KOPT-K1 (cell line): ENCODE measurements at regions not wholly inside any gene's neighbourhood (a gene's known extent, or its start where the extent isn't known, plus 50 kb on each side); places are given as distances from the start of the nearest gene placed in this dataset.

Source experiments
- H3K27ac ChIP-seq: fragments of 200-600 bp; sonication (generic); 2 replicates; pipeline ENCODE4 v1.5.1; 2016; ENCODE audit warnings: antibody characterized with exemption, mild to moderate bottlenecking, low read depth, low read length; ENCODE audit not compliant: poor library complexity, severe bottlenecking
- H3K36me3 ChIP-seq: fragments of 200-600 bp; sonication (generic); 2 replicates; pipeline ENCODE4 v1.5.1; 2017; ENCODE audit warnings: antibody characterized with exemption, mild to moderate bottlenecking, low read length, moderate library complexity; ENCODE audit not compliant: insufficient read depth
- H3K9me3 ChIP-seq: fragments of 200-600 bp; sonication (generic); 2 replicates; pipeline ENCODE4 v1.5.1; 2017; ENCODE audit warnings: antibody characterized with exemption, low read length, mild to moderate bottlenecking; ENCODE audit not compliant: insufficient read depth, poor library complexity, severe bottlenecking

GRCh38 chr1:82455342-82455741 is 654.6 kb downstream of the ADGRL2 start:
- Histone ChIP-seq H3K36me3 (no peaks in the 10 kb centered on the region), H3K27ac (no peak overlapping the region), H3K9me3 (no peaks in the 10 kb centered on the region)

GRCh38 chr1:82454431-82454830 is 653.7 kb downstream of the ADGRL2 start:
- Histone ChIP-seq H3K9me3 (no peaks in the 10 kb centered on the region), H3K27ac (no peak overlapping the region), H3K36me3 (no peaks in the 10 kb centered on the region)

- Histone ChIP-seq H3K36me3 (no peaks in the 10 kb centered on the region), H3K27ac (no peak overlapping the region), H3K9me3 (no peaks in the 10 kb centered on the region)
Measured at GRCh38 chr1:82453511-82454185, 652.9 kb downstream of the ADGRL2 start.

GRCh38 chr1:82452096-82452495 is 651.4 kb downstream of the ADGRL2 start:
- H3K36me3 ChIP-seq = no peaks in the 10 kb centered on the region
- H3K9me3 ChIP-seq = no peaks in the 10 kb centered on the region
- H3K27ac ChIP-seq = no peak overlapping the region

DNA sequence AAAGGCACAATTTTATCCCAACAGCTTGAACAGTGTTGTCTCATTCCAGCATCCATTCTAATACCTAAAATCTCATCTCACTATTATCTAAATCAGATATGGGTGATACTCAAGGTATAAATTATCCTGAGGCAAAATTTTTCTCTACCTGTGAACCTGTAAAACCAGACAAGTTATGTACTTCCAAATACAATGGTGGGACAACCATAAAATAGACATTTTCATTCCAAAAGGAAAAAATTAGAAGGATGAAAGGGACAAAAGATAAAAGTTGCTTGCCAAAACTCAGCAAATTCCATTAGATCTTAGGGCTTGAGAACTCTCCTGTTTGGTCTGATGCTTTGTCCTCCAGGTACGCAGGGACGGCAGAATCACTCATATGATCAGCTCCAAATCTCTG is 650.5 kb downstream of the ADGRL2 start:
- no peaks in the 10 kb centered on the region for H3K9me3 ChIP-seq
- no peak overlapping the region for H3K27ac ChIP-seq
- no peaks in the 10 kb centered on the region for H3K36me3 ChIP-seq

DNA sequence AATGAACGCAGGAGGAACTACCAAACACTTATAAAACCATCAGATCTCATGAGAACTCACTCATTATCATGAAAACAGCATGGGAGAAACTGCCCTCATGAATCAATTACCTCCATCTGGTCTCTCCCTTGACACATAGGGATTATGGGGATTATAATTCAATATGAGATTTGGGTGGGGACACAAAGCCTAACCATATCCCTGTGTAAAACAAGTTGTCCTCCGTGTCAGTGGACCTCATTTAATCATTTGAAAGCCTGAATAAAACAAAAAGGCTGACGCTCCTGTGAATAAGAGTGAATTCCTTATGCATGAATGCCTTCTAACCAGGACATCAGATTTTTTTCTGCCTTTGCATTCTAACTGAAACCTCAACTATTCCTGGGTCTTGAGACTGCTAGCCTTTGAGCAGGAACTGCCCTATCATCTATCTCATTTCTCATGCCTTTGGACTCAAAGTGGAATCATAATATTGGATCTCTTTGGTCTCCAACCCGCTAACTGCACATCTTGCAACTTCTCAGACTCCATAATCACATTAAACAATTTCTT is 648.8 kb downstream of the ADGRL2 start:
- Histone ChIP-seq H3K27ac (no peak overlapping the region), H3K9me3 (no peaks in the 10 kb centered on the region)

GRCh38 chr1:82446955-82447354 is 646.2 kb downstream of the ADGRL2 start:
- no peaks in the 10 kb centered on the region for H3K9me3 ChIP-seq
- no peaks in the 10 kb centered on the region for H3K36me3 ChIP-seq
- no peak overlapping the region for H3K27ac ChIP-seq

More for the DNA sequence above, 648.8 kb downstream of the ADGRL2 start:
- no peaks in the 10 kb centered on the region for H3K36me3 ChIP-seq

- no peak overlapping the region for H3K27ac ChIP-seq
- H3K9me3 ChIP-seq = no peaks in the 10 kb centered on the region
- no peaks in the 10 kb centered on the region for H3K36me3 ChIP-seq
Measured at GRCh38 chr1:82446236-82446635, 645.5 kb downstream of the ADGRL2 start.

- H3K27ac ChIP-seq = no peak overlapping the region
Measured at GRCh38 chr1:82445827-82446226, 645.1 kb downstream of the ADGRL2 start.

GRCh38 chr1:82445132-82445531 is 644.4 kb downstream of the ADGRL2 start:
- H3K9me3 ChIP-seq = no peaks in the 10 kb centered on the region
- no peaks in the 10 kb centered on the region for H3K36me3 ChIP-seq
- no peak overlapping the region for H3K27ac ChIP-seq

More at GRCh38 chr1:82445827-82446226, 645.1 kb downstream of the ADGRL2 start:
- H3K36me3 ChIP-seq = no peaks in the 10 kb centered on the region
- no peaks in the 10 kb centered on the region for H3K9me3 ChIP-seq

DNA sequence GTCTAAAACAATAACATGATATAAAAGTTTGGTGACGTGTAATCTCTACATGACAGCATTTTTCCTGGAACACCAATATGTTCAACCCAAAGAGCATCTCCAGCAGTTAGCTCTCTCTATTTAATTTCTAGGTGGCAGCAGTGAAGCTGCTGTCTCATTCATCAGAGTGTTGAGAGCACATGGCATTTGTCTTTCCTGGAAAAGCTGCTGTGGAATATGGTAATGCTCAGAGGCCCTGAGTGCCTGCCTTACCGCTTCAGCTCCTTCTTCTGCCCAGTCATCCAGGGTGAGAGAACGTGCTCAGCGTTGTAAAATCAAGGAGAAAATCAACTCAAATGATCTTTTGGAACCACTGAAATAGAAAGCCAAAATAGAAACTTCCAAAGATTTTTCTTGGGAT is 640.7 kb downstream of the ADGRL2 start:
- no peaks in the 10 kb centered on the region for H3K9me3 ChIP-seq
- H3K36me3 ChIP-seq = no peaks in the 10 kb centered on the region
- H3K27ac ChIP-seq = no peak overlapping the region

DNA sequence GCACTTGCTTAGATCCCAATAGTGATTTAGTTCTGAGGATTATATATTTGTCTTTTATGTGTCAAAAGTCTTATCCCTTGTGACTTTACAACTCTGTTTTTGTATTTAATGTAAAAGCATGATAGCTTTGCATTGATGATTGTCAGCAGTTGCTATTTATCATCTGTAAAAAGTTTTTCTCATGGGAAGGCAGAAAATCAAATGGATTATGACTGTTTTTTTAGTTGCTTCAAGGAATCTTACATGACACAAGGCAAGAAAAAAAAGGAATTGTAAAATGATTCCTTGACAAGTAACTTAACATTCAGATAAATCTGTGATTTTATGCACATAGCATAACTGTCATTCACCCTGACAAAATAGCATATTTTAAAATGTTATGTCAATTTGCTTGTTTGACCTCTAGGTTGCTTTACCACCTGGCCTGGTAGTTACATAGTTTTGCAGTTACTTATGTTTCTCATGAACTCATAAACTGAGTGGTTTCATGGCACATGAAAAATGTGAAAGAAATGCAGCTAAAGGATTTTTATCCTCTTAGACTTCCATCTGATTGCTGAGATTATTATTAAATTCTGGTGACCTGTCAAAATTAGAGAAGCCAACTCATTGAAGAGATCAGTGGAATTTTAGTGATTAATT is 622.6 kb downstream of the ADGRL2 start:
- Histone ChIP-seq H3K36me3 (no peaks in the 10 kb centered on the region), H3K9me3 (no peaks in the 10 kb centered on the region), H3K27ac (no peak overlapping the region)

DNA sequence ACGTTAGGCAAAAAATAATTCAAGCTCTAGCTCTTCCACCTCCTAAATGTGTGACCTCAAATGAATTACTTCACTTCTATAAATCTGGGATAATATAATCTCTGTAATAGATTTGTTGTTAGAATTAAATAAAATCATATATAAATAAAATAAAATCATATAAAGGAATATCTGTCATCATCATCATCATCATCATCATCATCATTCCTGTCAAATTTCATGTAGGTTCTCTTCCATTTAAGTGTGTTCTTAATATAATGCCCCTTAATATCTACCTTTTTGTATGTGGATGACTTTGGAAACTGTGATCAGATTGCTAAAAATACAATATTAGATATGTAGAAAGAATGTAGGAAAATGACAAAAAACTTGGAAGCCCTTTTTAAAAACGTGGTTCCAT is 621.0 kb downstream of the ADGRL2 start:
- H3K36me3 ChIP-seq = no peaks in the 10 kb centered on the region
- no peaks in the 10 kb centered on the region for H3K9me3 ChIP-seq
- H3K27ac ChIP-seq = no peak overlapping the region

- no peaks in the 10 kb centered on the region for H3K36me3 ChIP-seq
- H3K9me3 ChIP-seq = no peaks in the 10 kb centered on the region
- no peak overlapping the region for H3K27ac ChIP-seq
Measured at GRCh38 chr1:82420584-82420983, 619.9 kb downstream of the ADGRL2 start.

- no peak overlapping the region for H3K27ac ChIP-seq
- no peaks in the 10 kb centered on the region for H3K9me3 ChIP-seq
- H3K36me3 ChIP-seq = no peaks in the 10 kb centered on the region
Measured at GRCh38 chr1:82411605-82412004, 610.9 kb downstream of the ADGRL2 start.

DNA sequence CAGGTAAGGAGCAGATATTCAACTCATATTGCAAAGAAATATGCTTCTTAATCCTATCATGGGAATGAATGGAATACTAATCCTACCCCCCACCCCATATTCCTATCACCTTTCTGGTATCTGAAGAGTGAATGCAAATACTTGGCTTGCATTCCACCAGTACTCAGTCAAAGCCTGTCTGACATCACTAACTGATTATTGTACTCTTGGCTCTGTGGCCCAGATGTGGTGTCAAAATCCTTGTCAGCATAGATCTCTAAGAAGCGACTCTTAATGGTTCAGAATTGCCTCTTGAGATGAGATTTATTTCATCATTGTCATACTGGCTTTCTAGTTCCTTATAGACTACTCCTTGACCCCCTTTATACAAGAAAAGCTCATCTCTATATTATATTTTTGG is 604.6 kb downstream of the ADGRL2 start:
- H3K27ac ChIP-seq = no peak overlapping the region
- H3K9me3 ChIP-seq = no peaks in the 10 kb centered on the region
- H3K36me3 ChIP-seq = no peaks in the 10 kb centered on the region
